MM.1S (cell line): ENCODE measurements at regions not wholly inside any gene's neighbourhood (a gene's known extent, or its start where the extent isn't known, plus 50 kb on each side); places are given as distances from the start of the nearest gene placed in this dataset.

ENCODE experiments used
- DNase-seq: peaks from one replicate; pipeline ENCODE4 v3.0.0-alpha.2; 2015
- H2AFZ ChIP-seq: fragments of 300-600 bp; sonication (generic); 2 replicates; pipeline ENCODE4 v1.6.0; 2016; ENCODE audit warnings: antibody characterized with exemption, low read length
- H3F3A ChIP-seq: fragments of 300-600 bp; sonication (generic); 2 replicates; pipeline ENCODE4 v1.6.1; 2016; ENCODE audit warnings: mild to moderate bottlenecking, antibody characterized with exemption, low read length, moderate library complexity, mixed read lengths; ENCODE audit not compliant: insufficient read depth
- H3K27ac ChIP-seq: fragments of 300-600 bp; sonication (generic); 2 replicates; pipeline ENCODE4 v1.5.1; 2016; ENCODE audit warnings: mild to moderate bottlenecking, low read length
- H3K27me3 ChIP-seq: fragments of 300-600 bp; sonication (generic); replicated peaks from 2 replicates; pipeline ENCODE4 v1.6.0; 2016; ENCODE audit warnings: low read length; ENCODE audit not compliant: insufficient read depth
- H3K36me3 ChIP-seq: fragments of 300-600 bp; sonication (generic); replicated peaks from 2 replicates; pipeline ENCODE4 v1.6.1; 2016; ENCODE audit warnings: mild to moderate bottlenecking, low read length, mixed read lengths; ENCODE audit not compliant: insufficient read depth
- H3K4me1 ChIP-seq: fragments of 300-600 bp; sonication (generic); 2 replicates; pipeline ENCODE4 v1.6.1; 2016; ENCODE audit warnings: low read length, mixed read lengths
- H3K4me2 ChIP-seq: fragments of 300-600 bp; sonication (generic); 2 replicates; pipeline ENCODE4 v1.6.0; 2016; ENCODE audit warnings: low read depth, low read length
- H3K4me3 ChIP-seq: fragments of 300-600 bp; sonication (generic); 2 replicates; pipeline ENCODE4 v1.5.1; 2016; ENCODE audit warnings: low read length, mixed read lengths
- H3K79me2 ChIP-seq: fragments of 300-600 bp; sonication (generic); 2 replicates; pipeline ENCODE4 v1.6.1; 2016; ENCODE audit warnings: mixed run types, low read length, mixed read lengths
- H3K9ac ChIP-seq: fragments of 300-600 bp; sonication (generic); 2 replicates; pipeline ENCODE4 v1.6.1; 2016; ENCODE audit warnings: low read length, mixed read lengths
- H3K9me2 ChIP-seq: fragments of 300-600 bp; sonication (generic); replicated peaks from 2 replicates; pipeline ENCODE4 v1.6.1; 2016; ENCODE audit warnings: mild to moderate bottlenecking, low read length, mixed read lengths; ENCODE audit not compliant: insufficient read depth
- H3K9me3 ChIP-seq: fragments of 300-600 bp; sonication (generic); replicated peaks from 2 replicates; pipeline ENCODE4 v1.6.1; 2016; ENCODE audit warnings: mild to moderate bottlenecking, low read length, mixed read lengths; ENCODE audit not compliant: insufficient read depth
- H4K20me1 ChIP-seq: fragments of 300-600 bp; sonication (generic); 2 replicates; pipeline ENCODE4 v1.6.1; 2016; ENCODE audit warnings: mild to moderate bottlenecking, low read length, moderate library complexity, mixed read lengths; ENCODE audit not compliant: insufficient read depth
- EZH2 ChIP-seq: fragments of 300-600 bp; sonication (generic); optimal IDR thresholded peaks from 2 replicates; pipeline ENCODE3; 2017; ENCODE audit warnings: low read depth, mild to moderate bottlenecking, antibody characterized with exemption, low read length, mixed read lengths
- EZH2phosphoT487 ChIP-seq: fragments of 300-600 bp; sonication (generic); IDR thresholded peaks from 2 replicates; pipeline ENCODE4 v1.6.1; 2018; ENCODE audit warnings: antibody characterized with exemption, low read length
- TF ChIP-seq, protein P1 (sequence below): fragments of 300-600 bp; sonication (generic); IDR thresholded peaks from 2 replicates; pipeline ENCODE4 v1.5.1; 2016; ENCODE audit warnings: antibody characterized with exemption, low read length, mixed read lengths

DNA sequence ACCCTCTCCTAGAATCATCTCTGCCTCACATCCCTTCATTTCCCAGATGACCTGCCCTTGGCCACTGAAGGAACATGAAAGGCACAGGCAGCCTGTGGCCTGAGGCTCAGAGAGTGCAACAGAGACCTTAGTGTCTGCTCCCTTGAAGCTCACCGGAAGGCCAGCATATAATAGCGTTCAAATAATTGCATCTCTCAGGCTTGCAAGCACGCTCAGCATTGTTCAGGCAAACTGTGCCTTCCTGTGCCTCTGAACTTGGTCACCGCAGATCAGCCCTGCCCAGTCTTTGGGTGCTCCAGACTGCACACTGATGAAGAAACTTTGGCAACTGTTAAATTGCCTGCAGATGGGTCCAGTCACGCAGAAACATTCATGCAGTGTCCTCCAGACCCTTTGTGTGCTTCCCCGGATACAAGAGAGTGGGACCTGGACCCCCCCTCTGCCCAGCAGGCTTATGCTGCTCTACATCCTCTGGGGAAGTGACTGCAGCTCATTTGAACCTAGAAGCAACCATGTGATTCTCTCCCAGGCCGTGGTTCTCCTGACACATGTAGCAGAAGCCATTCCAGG is 216.0 kb upstream of the ANKRD55 start:
- Histone ChIP-seq H3K27me3 (no peaks in the 10 kb centered on the region), H3K9me2 (no peaks in the 10 kb centered on the region), H3K9me3 (no peaks in the 10 kb centered on the region), H3K9ac (no peak overlapping the region), H3K79me2 (no peaks in the 10 kb centered on the region), H2AFZ (no peak overlapping the region), H3K36me3 (no peaks in the 10 kb centered on the region), H3K4me2 (no peak overlapping the region), H4K20me1 (no peaks in the 10 kb centered on the region), H3K4me3 (no peak overlapping the region), H3K4me1 (no peaks in the 10 kb centered on the region), H3K27ac (no peak overlapping the region), H3F3A (no peaks in the 10 kb centered on the region)
- DNase-seq = no peak
- TF ChIP-seq EZH2phosphoT487 = no peak
- no peak for TF ChIP-seq EZH2
- TF ChIP-seq, protein P1, sequence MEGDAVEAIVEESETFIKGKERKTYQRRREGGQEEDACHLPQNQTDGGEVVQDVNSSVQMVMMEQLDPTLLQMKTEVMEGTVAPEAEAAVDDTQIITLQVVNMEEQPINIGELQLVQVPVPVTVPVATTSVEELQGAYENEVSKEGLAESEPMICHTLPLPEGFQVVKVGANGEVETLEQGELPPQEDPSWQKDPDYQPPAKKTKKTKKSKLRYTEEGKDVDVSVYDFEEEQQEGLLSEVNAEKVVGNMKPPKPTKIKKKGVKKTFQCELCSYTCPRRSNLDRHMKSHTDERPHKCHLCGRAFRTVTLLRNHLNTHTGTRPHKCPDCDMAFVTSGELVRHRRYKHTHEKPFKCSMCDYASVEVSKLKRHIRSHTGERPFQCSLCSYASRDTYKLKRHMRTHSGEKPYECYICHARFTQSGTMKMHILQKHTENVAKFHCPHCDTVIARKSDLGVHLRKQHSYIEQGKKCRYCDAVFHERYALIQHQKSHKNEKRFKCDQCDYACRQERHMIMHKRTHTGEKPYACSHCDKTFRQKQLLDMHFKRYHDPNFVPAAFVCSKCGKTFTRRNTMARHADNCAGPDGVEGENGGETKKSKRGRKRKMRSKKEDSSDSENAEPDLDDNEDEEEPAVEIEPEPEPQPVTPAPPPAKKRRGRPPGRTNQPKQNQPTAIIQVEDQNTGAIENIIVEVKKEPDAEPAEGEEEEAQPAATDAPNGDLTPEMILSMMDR = no peak

DNA sequence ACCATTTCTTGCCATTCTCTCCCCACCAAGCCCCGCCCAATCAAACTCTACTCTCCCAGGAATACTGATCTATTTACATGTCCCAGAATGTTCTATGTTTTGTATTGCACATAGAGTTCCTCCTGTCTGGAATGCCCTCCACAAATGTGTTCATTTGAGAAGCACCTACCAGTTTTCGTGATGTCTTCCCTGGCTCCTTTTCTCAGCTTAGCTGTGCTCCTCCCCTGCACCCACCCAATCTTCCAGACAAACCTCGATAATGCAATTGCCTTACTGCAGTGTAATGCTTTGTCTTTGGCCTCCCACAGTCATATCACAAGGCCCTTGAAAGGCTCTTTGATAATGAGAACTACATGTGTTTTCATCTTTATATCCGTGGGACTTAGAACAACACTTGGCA is 214.5 kb upstream of the ANKRD55 start:
- Histone ChIP-seq H3K4me1 (no peaks in the 10 kb centered on the region), H3K79me2 (no peaks in the 10 kb centered on the region), H3K9me2 (no peaks in the 10 kb centered on the region), H3K9ac (no peak overlapping the region), H3K4me2 (no peak overlapping the region), H3K9me3 (no peaks in the 10 kb centered on the region), H4K20me1 (no peaks in the 10 kb centered on the region), H3F3A (no peaks in the 10 kb centered on the region), H3K27me3 (no peaks in the 10 kb centered on the region), H3K36me3 (no peaks in the 10 kb centered on the region), H3K27ac (no peak overlapping the region), H2AFZ (no peak overlapping the region), H3K4me3 (no peak overlapping the region)
- DNase-seq = no peak
- no peak for TF ChIP-seq EZH2
- TF ChIP-seq EZH2phosphoT487 = no peak

DNA sequence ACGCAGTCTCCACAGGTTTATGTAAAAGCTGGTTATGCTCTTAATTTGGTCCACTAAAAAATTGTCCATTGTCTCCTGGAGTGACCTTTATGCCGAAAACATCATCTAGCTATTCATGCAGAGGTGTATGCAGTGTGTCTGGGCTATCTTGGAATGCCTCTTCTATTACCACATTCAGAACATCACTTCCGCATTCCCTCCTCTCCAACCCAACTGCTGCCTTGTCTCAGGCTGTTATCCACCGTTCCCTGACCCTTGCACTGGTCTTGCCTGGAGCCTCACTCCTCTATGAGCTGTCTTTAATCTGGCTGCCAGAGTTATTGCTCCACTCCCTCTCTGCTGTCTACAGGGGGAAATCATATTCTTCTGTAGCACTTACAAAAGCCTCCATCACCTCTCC is 214.1 kb upstream of the ANKRD55 start:
- H3K27ac ChIP-seq = no peak overlapping the region
- no peaks in the 10 kb centered on the region for H3F3A ChIP-seq
- no peaks in the 10 kb centered on the region for H4K20me1 ChIP-seq
- no peaks in the 10 kb centered on the region for H3K79me2 ChIP-seq
- H3K36me3 ChIP-seq = no peaks in the 10 kb centered on the region
- TF ChIP-seq EZH2phosphoT487 (no peak), EZH2 (no peak)
- TF ChIP-seq, protein P1 = no peak
- no peak overlapping the region for H2AFZ ChIP-seq
- no peaks in the 10 kb centered on the region for H3K4me1 ChIP-seq
- no peaks in the 10 kb centered on the region for H3K27me3 ChIP-seq
- H3K9me2 ChIP-seq = no peaks in the 10 kb centered on the region
- no peak overlapping the region for H3K9ac ChIP-seq
- H3K4me2 ChIP-seq = no peak overlapping the region
- no peak overlapping the region for H3K4me3 ChIP-seq
- no peak for DNase-seq
- H3K9me3 ChIP-seq = no peaks in the 10 kb centered on the region

DNA sequence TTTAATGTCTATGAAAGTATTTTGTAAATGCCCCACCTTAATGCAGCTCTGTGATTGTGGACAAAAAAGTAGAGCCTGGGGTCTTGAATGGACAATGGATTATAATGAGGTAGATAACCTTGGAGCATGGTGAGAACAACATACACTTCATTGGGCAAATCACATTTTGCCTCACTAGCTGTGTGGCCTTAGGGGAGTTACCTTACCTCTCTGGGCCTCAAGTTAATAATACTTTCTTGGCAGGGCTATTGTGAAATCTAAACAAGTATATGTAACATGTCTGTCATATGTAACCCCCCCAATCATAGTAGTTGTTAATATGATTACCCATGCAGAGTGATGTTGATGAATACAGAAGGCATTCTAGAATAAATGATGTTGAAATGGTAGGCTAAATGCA is 213.6 kb upstream of the ANKRD55 start:
- Histone ChIP-seq H3K27me3 (no peaks in the 10 kb centered on the region), H4K20me1 (no peaks in the 10 kb centered on the region), H3F3A (no peaks in the 10 kb centered on the region), H3K79me2 (no peaks in the 10 kb centered on the region), H3K9me3 (no peaks in the 10 kb centered on the region), H3K9ac (no peak overlapping the region), H3K27ac (no peak overlapping the region), H2AFZ (no peak overlapping the region), H3K4me1 (no peaks in the 10 kb centered on the region), H3K36me3 (no peaks in the 10 kb centered on the region), H3K9me2 (no peaks in the 10 kb centered on the region), H3K4me3 (no peak overlapping the region), H3K4me2 (no peak overlapping the region)
- no peak for DNase-seq
- no peak for TF ChIP-seq EZH2
- TF ChIP-seq EZH2phosphoT487 = no peak
- TF ChIP-seq, protein P1 = no peak
